Left renal pelvis (tissue), 4 donors: ENCODE measurements at regions not wholly inside any gene's neighbourhood (a gene's known extent, or its start where the extent isn't known, plus 50 kb on each side); places are given as distances from the start of the nearest gene placed in this dataset.

ENCODE experiments used
- DNase-seq, 4 donors: peaks; one replicate each; pipeline ENCODE4 v3.0.0-alpha.2; 2013; ENCODE audit warnings: low read depth in 4 of 4, low spot score in 3 of 4

DNA sequence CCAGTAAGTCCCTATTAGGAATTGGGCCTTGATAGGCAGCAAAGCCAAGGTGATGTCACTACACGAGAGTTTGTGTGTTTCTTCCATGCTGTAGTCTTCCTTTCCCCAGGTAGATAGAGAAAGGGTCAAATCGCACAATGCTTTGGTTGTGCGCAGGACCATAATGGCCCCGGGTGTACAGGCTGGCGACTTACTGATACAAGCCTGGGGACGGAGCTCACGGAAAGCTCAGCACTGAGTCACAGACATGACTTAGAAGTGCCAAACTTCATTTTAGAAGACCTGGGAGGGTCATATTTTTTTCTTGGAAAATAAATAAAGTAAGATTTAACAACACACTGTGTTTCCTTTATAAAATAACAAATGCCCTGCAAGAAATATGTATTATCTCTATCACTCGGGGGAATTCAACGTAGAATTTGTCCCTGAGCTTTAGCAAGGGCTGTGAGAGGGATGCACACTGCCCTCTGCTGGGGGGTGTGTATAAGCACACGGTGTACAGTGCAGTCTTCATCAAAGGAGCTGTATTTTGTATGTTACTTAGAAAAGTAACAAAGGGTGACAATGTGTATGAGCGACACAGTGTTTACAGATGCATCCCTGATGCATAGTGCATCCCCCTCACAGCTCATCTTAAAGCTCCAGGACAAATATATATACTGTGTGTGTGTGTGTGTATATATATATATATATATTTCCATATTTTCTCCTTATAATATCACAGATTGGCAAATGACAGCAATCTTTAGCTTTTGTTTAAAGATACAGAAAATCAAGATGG lies 254.5 kb upstream of the VEGFC start:
- DNase-seq: peak in 3 of 4 donors; percentile 29 to 38 (median 34)

DNA sequence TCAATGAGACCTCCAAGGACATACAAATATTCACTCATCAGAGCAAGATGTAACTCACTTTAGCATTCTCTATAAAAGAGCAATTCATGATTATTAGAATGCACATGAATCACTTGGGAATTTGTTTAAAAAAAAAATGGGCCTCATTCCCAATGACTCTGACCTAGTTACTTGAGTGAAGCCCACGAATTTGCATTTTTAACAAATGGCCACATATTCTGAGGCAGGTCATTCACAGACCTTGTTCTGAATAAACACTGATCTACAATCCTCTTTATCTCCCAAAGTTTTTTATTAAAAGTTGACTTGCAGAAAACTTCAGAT lies 255.1 kb upstream of the VEGFC start:
- DNase-seq: no peak

GRCh38 chr4:177051473-177052060 lies 258.1 kb upstream of the NEIL3 start:
- no peak for DNase-seq

DNA sequence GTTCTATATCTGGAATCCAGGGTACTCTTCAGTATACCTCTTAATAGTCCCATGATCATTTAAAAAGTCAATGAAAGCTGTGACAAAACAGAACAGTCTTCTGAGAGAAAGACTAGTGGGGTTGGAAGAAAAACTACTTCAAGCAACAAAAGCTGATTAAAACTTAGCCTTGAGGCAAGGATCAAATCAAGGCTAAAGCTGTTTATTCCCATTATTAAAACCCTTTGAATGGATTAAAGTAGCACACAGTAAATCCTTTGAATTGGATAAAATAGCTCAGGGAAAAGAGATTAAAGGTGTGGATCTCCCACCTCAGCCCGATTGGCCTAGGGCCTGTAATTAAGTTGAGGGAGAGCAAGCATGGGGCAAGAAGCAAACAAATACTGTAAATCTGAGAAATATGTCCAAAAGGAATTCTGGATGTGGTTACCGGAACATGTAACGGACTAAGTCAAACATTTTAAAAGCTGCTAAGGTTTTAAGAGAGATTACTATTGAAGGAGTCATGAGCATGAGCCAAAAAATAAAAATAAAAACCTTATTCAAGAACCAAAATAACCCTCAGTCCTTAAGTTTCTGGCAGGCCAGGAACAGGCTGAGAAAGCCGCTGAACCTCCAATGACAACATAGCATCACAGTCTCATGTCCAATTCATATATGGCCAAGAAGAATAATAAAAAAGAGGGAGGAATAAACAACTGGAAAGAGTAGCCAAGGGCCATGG lies 257.3 kb upstream of the NEIL3 start:
- DNase-seq: peak in 1 of 4 donors; percentile 9

- DNase-seq: no peak
Measured at GRCh38 chr4:177057186-177057585, 252.5 kb upstream of the NEIL3 start.

DNA sequence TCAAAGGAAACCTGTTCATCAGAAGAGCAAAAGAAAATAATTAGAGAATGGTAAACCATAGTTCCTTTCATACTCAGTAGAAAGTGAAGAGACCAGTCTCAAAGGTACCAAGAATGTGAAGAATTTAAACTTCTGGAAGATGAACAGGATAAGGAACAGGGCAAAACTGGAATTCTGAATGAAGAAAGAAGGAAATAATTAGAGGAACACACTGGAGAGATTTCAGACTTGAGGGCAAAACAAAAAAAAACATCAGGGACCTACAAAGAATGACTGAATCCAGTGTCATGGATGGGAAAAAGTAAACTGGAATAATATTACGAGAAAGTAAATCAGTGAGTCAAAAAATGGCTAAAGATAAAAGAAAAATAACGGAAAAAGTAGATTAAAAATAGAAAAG lies 245.6 kb upstream of the NEIL3 start:
- DNase-seq: no peak

DNA sequence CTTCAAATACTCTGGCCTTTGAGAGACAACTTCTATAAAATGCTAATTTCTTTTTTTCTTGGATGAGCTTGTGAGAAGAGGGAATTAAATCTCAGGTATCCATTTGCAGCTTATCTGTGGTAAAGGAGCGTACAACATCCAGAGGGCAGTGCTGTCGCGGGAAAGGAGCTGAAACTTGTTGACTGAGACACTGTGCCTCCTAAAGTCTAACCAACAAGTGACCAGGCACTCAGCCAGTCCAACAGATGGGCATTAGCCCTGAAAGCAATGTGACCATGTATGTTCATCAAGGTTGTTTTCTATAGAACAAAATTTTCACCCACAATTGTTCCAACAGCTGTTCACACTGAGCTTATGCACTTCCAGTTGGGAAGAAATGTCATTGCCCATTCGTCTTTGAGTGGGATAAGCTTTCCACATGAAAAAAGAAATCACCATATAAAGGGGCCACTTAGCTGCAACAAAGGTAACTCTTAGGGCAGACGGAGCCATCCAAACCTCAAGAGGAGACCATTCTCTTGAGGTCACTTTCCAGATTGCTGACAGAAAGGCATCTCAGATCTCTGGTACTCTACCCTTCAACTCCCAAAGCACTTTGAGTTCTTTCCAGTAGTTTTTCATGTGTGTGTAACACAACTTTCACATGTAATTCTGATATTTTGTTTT lies 244.8 kb upstream of the NEIL3 start:
- no peak for DNase-seq

DNA sequence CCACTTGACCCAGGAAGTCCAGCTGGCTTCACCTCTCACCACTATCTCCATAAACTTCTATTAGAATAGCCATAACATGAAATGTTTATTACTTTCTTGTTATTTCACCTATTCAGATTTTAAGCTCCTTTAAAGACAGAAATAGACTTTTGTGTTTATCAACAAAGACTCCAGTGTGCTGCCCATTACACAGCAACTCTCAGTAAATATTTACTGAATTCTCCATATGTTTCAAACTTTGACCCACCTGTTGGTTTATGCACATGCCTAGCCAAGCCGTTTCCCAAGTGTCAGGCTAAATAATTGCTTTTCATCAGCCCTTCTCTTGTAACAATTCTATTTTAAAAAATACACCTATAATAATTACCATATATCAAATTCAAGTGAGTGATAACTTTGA lies 242.9 kb upstream of the NEIL3 start:
- no peak for DNase-seq

- DNase-seq: no peak
Measured at GRCh38 chr4:177070533-177071058, 239.1 kb upstream of the NEIL3 start.

DNA sequence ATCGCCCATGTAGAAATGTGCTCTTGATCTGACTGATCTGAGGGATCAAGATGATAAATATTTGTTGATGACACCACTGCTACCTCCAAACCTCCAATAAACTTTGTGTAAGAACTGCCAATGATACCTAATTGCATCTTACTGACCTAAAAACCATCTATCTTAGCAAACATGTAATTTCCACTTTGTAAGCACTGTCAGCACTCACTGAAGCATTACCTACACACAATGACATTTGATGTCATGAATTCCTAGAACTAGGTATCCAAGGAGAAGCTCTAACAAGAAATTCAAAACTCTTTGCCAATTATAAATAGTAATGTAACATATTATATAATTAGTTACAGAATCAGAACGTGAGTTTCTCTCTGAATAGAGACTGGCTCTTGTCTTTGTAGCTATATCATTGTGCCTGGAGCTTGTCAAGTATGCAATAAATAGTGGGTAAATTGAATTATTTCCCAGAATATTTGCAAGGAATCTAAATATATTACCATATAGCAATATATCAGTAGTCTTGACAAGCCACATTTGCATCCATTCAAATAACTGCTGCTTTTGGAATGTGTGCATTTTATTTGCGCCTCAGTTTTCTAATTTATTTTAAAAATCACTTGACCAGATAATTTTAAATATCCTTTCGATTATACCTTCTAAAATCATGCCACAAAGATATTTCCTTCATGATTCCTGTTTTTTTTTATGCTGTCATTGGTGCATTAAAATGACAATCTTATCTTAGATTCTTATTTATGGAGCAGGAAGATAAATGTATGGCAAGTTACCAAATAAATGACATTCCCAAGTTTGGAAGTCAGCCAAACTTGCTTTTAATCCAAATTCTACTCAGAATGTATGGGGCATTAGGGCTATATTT lies 232.3 kb upstream of the NEIL3 start:
- DNase-seq: no peak

DNA sequence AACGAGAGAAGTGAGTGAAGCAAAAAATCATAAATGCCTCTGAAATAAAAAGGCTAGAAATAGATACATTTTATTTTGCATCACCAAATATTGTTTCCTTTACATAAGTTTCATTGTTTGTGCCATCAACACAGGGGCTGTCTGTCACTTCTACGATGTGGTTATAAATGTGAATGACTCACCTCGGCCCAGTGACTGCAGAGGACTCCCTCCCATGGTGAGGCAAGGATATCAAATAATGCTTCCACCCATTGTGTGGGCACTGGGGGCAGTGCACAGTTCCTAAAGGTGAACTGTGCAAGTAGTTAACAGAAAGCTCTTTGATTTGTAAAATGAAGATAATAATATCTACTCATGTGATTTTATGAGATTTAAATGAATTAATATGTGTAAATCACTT lies 230.3 kb upstream of the NEIL3 start:
- no peak for DNase-seq

GRCh38 chr4:177080388-177080787 lies 229.3 kb upstream of the NEIL3 start:
- no peak for DNase-seq

- DNase-seq: no peak
Measured at GRCh38 chr4:177087060-177087459, 222.6 kb upstream of the NEIL3 start.

- no peak for DNase-seq
Measured at GRCh38 chr4:177087499-177087898, 222.2 kb upstream of the NEIL3 start.

DNA sequence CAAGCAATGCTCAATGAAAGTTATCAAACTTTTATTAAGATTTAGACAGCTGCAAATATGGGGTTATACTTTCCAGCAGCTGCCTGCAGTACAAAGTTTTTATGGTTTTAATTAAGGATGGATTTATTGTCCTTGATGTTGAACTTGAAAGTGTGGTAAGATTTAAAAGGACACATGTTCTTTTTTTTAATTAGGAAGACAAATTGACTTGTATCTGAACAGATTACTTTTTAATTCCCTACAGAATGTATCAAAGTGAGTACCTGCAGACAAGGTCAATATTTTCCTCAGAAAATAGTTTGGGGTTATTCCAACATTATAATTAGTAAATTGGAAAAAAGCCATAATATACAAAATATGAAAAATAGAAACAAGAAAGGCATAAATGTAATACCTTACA lies 218.2 kb upstream of the NEIL3 start:
- no peak for DNase-seq

DNA sequence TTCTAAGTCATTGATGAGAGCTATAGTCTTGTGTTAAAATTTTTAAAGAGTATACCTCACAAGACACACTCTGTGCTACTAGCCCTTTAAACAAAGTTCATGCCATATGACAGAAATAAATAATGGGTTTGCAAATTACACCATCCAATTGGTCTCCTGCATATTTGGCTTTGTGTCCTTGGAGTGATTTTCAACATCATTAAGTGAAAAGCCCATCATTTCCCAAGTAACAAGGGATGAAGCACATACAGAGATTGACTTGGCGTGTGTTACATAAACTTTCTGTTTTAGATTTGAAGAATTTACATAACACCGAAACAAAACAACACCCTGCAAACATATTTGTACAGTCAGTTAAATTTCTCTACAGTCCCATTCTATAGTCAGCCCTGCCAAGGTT lies 216.9 kb upstream of the NEIL3 start:
- no peak for DNase-seq

DNA sequence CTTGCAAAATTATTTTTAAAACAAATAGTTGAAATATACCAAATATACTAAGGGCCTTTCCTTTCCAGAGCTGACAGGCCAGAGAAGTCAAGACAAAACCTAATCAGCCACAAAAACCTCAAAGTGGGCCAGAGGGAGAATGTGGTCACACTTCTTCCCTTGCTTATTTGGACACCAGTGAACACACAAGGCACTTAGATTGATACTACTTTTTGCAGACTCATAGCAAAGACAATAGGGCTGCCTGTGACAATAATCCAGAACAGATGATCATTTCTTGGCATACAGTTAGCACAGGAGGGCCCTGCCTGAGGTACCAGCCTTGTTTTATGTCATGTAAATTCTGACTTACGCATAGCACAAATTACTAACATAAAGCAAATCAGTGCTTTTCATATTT lies 215.7 kb upstream of the NEIL3 start:
- no peak for DNase-seq

- DNase-seq: no peak
Measured at GRCh38 chr4:177097291-177097690, 212.4 kb upstream of the NEIL3 start.

DNA sequence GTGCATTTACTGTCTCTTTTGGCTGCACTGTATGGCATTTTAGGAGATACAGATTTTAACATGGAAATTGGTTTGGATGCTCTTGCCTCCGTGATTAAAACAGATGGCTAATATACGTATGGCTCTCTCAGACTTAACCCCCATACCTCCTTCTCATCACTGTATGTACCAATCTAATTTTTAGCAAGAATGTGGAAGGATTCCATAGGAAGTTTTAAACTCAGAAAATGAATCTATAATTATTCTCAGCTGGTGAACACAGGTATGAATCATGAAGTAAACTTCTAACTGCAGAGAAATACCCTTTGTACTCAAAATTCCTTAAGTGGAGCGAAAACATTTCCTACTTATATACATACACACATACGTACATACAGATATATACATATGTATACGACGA lies 210.5 kb upstream of the NEIL3 start:
- no peak for DNase-seq

DNA sequence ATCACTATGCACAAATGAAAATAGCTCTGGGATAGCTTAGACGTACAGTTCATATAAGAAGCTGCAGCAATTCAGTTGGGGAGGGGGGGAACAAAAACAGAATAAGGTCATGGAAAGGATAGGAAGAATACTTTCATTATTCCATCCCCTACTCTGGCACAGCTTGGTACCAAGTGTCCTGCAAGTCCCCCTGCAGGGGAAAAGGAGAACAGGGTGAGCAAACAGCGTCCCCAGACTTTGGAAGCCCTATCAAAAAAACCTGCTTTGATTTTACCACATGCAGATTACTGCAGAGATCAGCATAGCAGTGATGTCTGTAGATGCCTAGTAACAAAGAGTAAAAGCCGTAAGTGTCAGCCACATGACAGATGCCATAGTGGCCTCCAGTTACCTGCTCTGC lies 209.4 kb upstream of the NEIL3 start:
- no peak for DNase-seq
